Tibial artery (tissue), 4 donors: ENCODE measurements at regions not wholly inside any gene's neighbourhood (a gene's known extent, or its start where the extent isn't known, plus 50 kb on each side); places are given as distances from the start of the nearest gene placed in this dataset.

Experiments used
- DNase-seq, 2 donors: peaks; one replicate each; pipeline ENCODE4 v3.0.0-alpha.2; 2019
- H3K27ac ChIP-seq, 2 donors: fragments of 200-600 bp; sonication (generic) in 1 of 2; 1 replicate in 1 of 2; 2 replicates in 1 of 2; pipeline ENCODE4 v1.5.1; 2018 to 2019; ENCODE audit warnings: mild to moderate bottlenecking in 1 of 2
- H3K27me3 ChIP-seq, 2 donors: fragments of 200-600 bp; sonication (generic) in 1 of 2; one replicate each; pipeline versions ENCODE4 v1.5.1 to v1.6.0; 2016 to 2019
- H3K36me3 ChIP-seq, 3 donors: fragments of 200-600 bp; sonication (generic) in 2 of 3; one replicate each; pipeline ENCODE4 v1.5.1; 2016 to 2019; ENCODE audit warnings: mild to moderate bottlenecking in 2 of 3
- H3K4me1 ChIP-seq, 4 donors: fragments of 200-600 bp; sonication (generic) in 2 of 4; 1 replicate in 3 of 4; 2 replicates in 1 of 4; pipeline ENCODE4 v1.5.1; 2016 to 2019
- H3K4me3 ChIP-seq, 2 donors: fragments of 200-600 bp; sonication (generic) in 1 of 2; 1 replicate in 1 of 2; 2 replicates in 1 of 2; pipeline ENCODE4 v1.5.1; 2018 to 2019; ENCODE audit warnings: mild to moderate bottlenecking in 2 of 2
- H3K9me3 ChIP-seq, 3 donors: fragments of 200-600 bp; sonication (generic) in 1 of 3; one replicate each; pipeline ENCODE4 v1.5.1; 2016 to 2019
- intact Hi-C: fragments of 100-400 bp; cut with DNase I; formaldehyde crosslinking; loops from one replicate; pipeline ENCODE4 v1.15.0; 2023; ENCODE audit warnings: low total_unique reads
- TF ChIP-seq, protein P1 (sequence below), 2 experiments: fragments of 200-600 bp in 1 of 2; fragments of 450-650 bp in 1 of 2; IDR thresholded peaks; one replicate each; pipeline ENCODE4 v1.5.1; 2017 to 2019; ENCODE audit warnings: antibody characterized with exemption in 2 of 2, mild to moderate bottlenecking in 1 of 2, moderate library complexity in 1 of 2

DNA sequence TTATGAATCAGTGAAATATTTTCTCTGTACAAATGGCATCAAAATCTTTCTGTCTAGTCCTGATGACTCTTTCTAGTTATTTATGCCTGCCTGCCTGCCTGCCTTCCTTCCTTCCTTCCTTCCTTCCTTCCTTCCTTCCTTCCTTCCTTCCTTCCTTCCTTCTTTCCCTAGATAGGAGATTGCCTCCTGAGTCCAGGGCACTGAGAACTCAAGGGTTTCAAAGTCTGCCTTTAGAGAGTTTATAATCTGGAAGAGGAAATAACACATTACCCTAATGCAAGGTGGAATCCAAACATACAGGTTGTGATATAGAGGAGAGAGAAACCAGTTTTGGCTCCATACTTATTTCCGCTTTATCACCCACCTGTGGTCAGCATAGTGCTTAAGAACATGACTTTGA is 98.1 kb upstream of the SERPINE2 start:
- DNase-seq, result no peak
- no peak overlapping the region for H3K27ac ChIP-seq
- no peaks in the 10 kb centered on the region for H3K27me3 ChIP-seq
- TF ChIP-seq, protein P1, sequence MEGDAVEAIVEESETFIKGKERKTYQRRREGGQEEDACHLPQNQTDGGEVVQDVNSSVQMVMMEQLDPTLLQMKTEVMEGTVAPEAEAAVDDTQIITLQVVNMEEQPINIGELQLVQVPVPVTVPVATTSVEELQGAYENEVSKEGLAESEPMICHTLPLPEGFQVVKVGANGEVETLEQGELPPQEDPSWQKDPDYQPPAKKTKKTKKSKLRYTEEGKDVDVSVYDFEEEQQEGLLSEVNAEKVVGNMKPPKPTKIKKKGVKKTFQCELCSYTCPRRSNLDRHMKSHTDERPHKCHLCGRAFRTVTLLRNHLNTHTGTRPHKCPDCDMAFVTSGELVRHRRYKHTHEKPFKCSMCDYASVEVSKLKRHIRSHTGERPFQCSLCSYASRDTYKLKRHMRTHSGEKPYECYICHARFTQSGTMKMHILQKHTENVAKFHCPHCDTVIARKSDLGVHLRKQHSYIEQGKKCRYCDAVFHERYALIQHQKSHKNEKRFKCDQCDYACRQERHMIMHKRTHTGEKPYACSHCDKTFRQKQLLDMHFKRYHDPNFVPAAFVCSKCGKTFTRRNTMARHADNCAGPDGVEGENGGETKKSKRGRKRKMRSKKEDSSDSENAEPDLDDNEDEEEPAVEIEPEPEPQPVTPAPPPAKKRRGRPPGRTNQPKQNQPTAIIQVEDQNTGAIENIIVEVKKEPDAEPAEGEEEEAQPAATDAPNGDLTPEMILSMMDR (IDR thresholded peaks at IDR 0.05), result no peak
- H3K9me3 ChIP-seq, result no peaks in the 10 kb centered on the region
- H3K4me1 ChIP-seq, result no peaks in the 10 kb centered on the region
- intact Hi-C loops, result no loop called here
- H3K36me3 ChIP-seq, result no peaks in the 10 kb centered on the region
- H3K4me3 ChIP-seq, result no peak overlapping the region

DNA sequence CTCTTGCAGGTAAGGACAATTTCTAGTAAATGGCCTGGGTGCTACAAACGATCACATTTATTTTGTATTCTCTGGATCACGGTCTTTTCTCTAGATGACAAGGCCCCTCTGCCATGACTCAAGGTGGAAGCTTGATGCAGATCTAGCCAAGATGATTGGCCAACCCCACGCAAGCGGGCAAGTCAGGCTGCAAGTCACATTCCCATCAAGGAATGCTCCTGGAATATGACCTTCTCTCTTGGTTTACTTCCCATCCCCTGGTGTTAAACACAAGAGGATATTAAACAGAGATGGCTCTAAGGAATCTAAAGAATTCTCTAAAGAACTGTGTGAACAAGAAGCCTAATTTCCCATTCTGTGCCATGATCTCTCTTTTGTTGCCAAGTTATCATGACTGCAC is 97.3 kb upstream of the SERPINE2 start:
- no peaks in the 10 kb centered on the region for H3K4me1 ChIP-seq
- H3K9me3 ChIP-seq, result no peaks in the 10 kb centered on the region
- H3K27ac ChIP-seq, result no peak overlapping the region
- no peak overlapping the region for H3K4me3 ChIP-seq
- TF ChIP-seq, protein P1 (IDR thresholded peaks at IDR 0.05), result no peak
- no peaks in the 10 kb centered on the region for H3K36me3 ChIP-seq
- no peak for DNase-seq
- intact Hi-C loops, result no loop called here
- no peaks in the 10 kb centered on the region for H3K27me3 ChIP-seq

DNA sequence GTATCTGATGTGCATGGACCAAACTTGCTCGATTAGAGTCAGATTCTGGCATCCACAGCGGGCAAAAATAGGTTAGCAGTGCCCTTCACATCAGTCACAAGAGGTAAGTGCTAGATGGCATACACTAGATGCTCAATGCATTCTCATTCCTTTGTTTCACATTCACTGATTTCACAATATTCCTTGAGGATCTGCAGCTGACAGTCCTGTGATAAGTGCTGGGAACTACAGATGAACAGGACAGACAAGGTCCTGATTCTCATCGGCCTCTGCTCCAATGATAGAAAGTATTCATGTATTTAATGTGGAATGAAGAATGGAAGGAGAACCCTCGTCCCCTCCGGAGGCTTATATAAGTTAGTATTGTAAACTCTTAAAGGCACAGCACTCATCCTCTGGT is 96.8 kb upstream of the SERPINE2 start:
- H3K27ac ChIP-seq, result no peak overlapping the region
- H3K4me1 ChIP-seq, result no peaks in the 10 kb centered on the region
- intact Hi-C loops, result no loop called here
- no peaks in the 10 kb centered on the region for H3K27me3 ChIP-seq
- no peak overlapping the region for H3K4me3 ChIP-seq
- H3K9me3 ChIP-seq, result no peaks in the 10 kb centered on the region
- no peaks in the 10 kb centered on the region for H3K36me3 ChIP-seq
- no peak for DNase-seq
- TF ChIP-seq, protein P1 (IDR thresholded peaks at IDR 0.05), result no peak

DNA sequence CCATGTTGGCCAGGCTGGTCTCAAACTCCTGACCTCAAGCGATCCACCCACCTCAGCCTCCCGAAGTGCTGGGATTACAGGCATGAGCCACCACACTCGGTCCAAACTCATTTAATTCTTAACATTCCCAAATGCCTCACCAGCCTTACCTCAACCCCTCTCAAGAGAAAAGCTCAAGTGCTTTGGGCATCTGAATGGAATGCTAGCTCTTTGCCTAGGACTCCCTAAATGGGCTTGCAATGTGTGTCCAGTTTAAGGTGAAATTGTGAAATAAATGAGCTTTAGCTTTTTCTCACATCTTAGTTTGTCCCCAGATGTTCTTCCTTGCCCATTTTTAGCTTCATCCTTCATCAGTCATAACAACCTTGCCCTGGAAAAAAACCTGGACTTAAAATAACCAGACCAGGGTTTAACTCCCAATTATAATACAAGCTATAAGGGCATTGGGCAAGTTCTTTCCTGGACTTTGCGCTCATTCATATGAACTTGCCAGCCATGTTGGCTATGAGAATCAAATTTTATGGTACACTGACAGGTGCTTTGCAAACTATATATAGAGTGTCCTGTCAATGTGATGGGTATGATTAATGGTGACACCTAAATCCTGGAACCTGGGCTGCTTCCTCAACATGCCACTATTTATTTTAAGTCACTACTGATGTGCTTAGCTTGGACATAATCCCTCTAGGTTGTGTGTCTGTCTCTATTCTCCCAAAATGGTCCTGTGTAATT is 95.1 kb upstream of the SERPINE2 start:
- H3K4me1 ChIP-seq, result no peaks in the 10 kb centered on the region
- H3K9me3 ChIP-seq, result no peaks in the 10 kb centered on the region
- TF ChIP-seq, protein P1 (IDR thresholded peaks at IDR 0.05), result no peak
- H3K4me3 ChIP-seq, result no peak overlapping the region
- H3K36me3 ChIP-seq, result no peaks in the 10 kb centered on the region
- H3K27me3 ChIP-seq, result no peaks in the 10 kb centered on the region
- DNase-seq, result no peak
- no peak overlapping the region for H3K27ac ChIP-seq
- intact Hi-C loops, result no loop called here

DNA sequence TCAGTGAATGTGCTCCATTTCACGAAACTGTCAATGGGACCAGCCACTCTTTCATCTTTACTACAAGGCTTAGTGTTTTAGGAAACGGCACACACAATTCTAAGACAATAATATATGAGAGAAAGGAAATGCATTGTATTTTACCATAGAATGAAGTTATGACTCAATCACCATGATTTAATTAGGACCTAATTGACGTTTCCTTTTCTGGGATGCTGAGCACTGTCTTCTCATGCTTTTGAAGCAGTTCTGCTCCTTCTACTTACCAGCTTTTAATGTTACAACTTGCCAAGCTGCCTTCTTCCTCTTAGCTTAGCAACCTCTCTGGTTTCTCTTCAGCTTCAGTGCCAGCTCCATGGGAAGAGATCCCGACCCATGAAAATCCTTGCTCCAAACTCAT is 94.3 kb upstream of the SERPINE2 start:
- intact Hi-C loops, result no loop called here
- H3K27ac ChIP-seq, result no peak overlapping the region

More for the DNA sequence above, 94.3 kb upstream of the SERPINE2 start:
- H3K27me3 ChIP-seq, result no peaks in the 10 kb centered on the region
- no peaks in the 10 kb centered on the region for H3K36me3 ChIP-seq
- no peak overlapping the region for H3K4me3 ChIP-seq
- TF ChIP-seq, protein P1 (IDR thresholded peaks at IDR 0.05), result no peak
- H3K9me3 ChIP-seq, result no peaks in the 10 kb centered on the region
- no peaks in the 10 kb centered on the region for H3K4me1 ChIP-seq
- no peak for DNase-seq
